ENCODE measurements at regions not wholly inside any gene's neighbourhood (a gene's known extent, or its start where the extent isn't known, plus 50 kb on each side); places are given as distances from the start of the nearest gene placed in this dataset.

DNA sequence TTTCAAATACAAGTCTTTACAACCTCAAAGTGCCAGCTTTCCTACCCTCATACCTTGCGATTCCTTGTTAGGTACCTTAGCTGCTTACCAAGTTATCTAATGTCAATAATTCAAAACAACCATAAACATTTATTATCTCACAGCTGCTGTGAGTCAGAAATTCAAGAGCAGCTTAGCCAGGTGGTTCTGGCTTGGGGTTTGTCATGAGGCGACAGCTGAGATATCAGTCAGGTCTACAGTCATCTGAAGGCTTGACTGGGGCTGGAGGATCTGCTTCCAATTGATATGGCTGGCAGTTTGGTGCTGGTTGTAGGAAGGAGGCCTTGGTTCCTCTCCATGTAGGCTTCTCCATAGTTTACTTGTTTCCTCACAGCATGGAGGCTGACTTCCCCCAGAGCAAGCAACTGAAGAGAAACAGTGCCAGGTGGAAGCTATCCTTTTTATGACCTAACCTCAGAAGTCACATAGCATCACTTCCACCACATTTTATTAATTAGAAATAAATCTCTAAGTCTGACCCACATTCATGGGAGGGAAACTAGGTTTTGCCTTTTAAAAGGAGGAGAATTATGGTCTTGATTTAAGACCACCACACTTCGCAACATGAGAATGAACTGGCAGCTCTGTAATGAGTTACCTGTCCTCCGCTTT is 103.3 kb upstream of the FGGY start:
- H3K27me3 ChIP-seq (ENCODE audit: insufficient read depth, low read length), result no peaks in the 10 kb centered on the region

DNA sequence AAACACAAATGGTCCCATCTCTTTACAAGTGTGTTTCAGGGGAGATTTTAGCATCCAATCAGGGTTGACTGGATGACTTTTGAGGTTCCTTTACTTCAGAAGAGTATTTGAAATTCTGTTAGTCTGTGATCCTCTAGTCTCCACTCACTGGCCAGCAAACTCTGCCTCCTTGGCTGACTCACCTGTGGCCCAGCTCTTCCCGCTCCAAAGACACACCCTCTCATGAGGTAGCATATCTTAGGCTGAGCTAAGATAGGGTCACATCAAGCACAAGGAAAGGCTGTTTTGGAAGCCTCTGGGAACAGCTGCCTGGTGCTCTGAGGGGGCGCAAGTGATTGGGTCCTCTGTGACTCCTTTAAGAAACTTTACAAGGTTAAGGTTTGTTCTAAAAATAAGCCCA is 102.3 kb upstream of the FGGY start:
- Histone ChIP-seq H3K18ac (ENCODE audit: low read length) (no peak overlapping the region), H4K8ac (ENCODE audit: low read depth, low read length) (no peak overlapping the region), H2AFZ (ENCODE audit: insufficient read depth, low read length, poor library complexity) (no peak overlapping the region), H3K27ac (ENCODE audit: low read depth, low read length) (no peak overlapping the region), H3K79me2 (ENCODE audit: control insufficient read depth, insufficient read depth, low read length, poor library complexity) (no peaks in the 10 kb centered on the region), H2BK5ac (ENCODE audit: low read depth, low read length, poor library complexity) (no peak overlapping the region), H3K36me3 (ENCODE audit: control insufficient read depth in 1 of 2, insufficient read depth in 2 of 2, low read length in 2 of 2) (no peaks in the 10 kb centered on the region), H4K12ac (ENCODE audit: low read depth, low read length) (no peak overlapping the region), H2BK12ac (ENCODE audit: low read length) (no peak overlapping the region), H2BK120ac (ENCODE audit: insufficient read depth, low read length, poor library complexity) (no peak overlapping the region), H3K9ac (ENCODE audit: low read length) (no peak overlapping the region), H4K91ac (ENCODE audit: low read depth, low read length) (no peak overlapping the region), H3K27me3 (ENCODE audit: insufficient read depth, low read length) (no peaks in the 10 kb centered on the region), H3K4me1 (ENCODE audit: control insufficient read depth in 1 of 2, insufficient read depth in 2 of 2, low read length in 2 of 2) (no peaks in the 10 kb centered on the region), H3K4me2 (ENCODE audit: low read length) (no peak overlapping the region), H3K4me3 (ENCODE audit: low read depth, low read length) (no peak overlapping the region), H3K9me3 (ENCODE audit: insufficient read depth, low read depth, low read length) (no peaks in the 10 kb centered on the region), H3K79me1 (ENCODE audit: low read length) (no peaks in the 10 kb centered on the region), H3K14ac (ENCODE audit: low read length) (no peak overlapping the region), H3K23ac (ENCODE audit: low read length) (no peak overlapping the region), H3K4ac (ENCODE audit: low read depth, low read length) (no peak overlapping the region), H2AK5ac (ENCODE audit: low read length) (no peak overlapping the region)
- WGBS (ENCODE audit: extremely low coverage, insufficient coverage, insufficient read length), result no CpG with 5 or more reads among the region's 2 CpGs
- no peak for DNase-seq

More for the DNA sequence above, 103.3 kb upstream of the FGGY start:
- Histone ChIP-seq H4K8ac (ENCODE audit: low read depth, low read length) (no peak overlapping the region), H4K12ac (ENCODE audit: low read depth, low read length) (no peak overlapping the region), H3K4me2 (ENCODE audit: low read length) (no peak overlapping the region), H2BK12ac (ENCODE audit: low read length) (no peak overlapping the region), H2BK5ac (ENCODE audit: low read depth, low read length, poor library complexity) (no peak overlapping the region), H3K23ac (ENCODE audit: low read length) (no peak overlapping the region), H3K4me3 (ENCODE audit: low read depth, low read length) (no peak overlapping the region), H2BK120ac (ENCODE audit: insufficient read depth, low read length, poor library complexity) (no peak overlapping the region), H3K27ac (ENCODE audit: low read depth, low read length) (no peak overlapping the region), H4K91ac (ENCODE audit: low read depth, low read length) (no peak overlapping the region), H2AK5ac (ENCODE audit: low read length) (no peak overlapping the region), H3K18ac (ENCODE audit: low read length) (no peak overlapping the region), H3K4me1 (ENCODE audit: control insufficient read depth in 1 of 2, insufficient read depth in 2 of 2, low read length in 2 of 2) (no peaks in the 10 kb centered on the region), H3K9ac (ENCODE audit: low read length) (no peak overlapping the region), H3K79me2 (ENCODE audit: control insufficient read depth, insufficient read depth, low read length, poor library complexity) (no peaks in the 10 kb centered on the region), H3K4ac (ENCODE audit: low read depth, low read length) (no peak overlapping the region), H3K36me3 (ENCODE audit: control insufficient read depth in 1 of 2, insufficient read depth in 2 of 2, low read length in 2 of 2) (no peaks in the 10 kb centered on the region), H3K14ac (ENCODE audit: low read length) (no peak overlapping the region), H3K79me1 (ENCODE audit: low read length) (no peaks in the 10 kb centered on the region), H3K9me3 (ENCODE audit: insufficient read depth, low read depth, low read length) (peaks cover 2% of the 10 kb centered on the region), H2AFZ (ENCODE audit: insufficient read depth, low read length, poor library complexity) (no peak overlapping the region)
- no peak for DNase-seq
- no CpG with 5 or more reads among the region's 4 CpGs for WGBS (ENCODE audit: extremely low coverage, insufficient coverage, insufficient read length)

- no CpG with 5 or more reads among the region's 1 CpG for WGBS (ENCODE audit: extremely low coverage, insufficient coverage, insufficient read length)
These were observed 101.7 kb upstream of the FGGY start for GRCh38 chr1:59195151-59195550.

DNA sequence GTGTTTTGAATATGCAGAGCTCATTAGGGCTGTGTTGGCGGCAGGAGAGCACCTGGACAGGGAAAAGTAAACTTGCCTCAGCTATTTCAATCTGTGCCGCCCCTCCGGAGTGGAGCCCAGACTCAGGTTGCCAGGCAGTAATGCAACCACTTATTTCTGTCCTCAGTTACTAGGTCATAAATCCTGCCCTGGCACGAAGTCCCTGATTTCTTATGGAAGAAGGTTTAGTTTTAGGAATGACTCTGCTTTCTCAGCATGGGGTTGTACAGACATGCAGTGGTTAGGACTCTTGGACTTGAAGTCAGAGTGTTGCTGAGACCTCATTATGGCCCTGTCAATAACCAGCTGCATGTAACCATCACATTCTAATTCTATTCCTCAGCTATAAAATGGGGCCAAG is 98.3 kb upstream of the FGGY start:
- Histone ChIP-seq H3K79me2 (ENCODE audit: control insufficient read depth, insufficient read depth, low read length, poor library complexity) (no peaks in the 10 kb centered on the region), H3K36me3 (ENCODE audit: control insufficient read depth in 1 of 2, insufficient read depth in 2 of 2, low read length in 2 of 2) (no peaks in the 10 kb centered on the region), H3K4me3 (ENCODE audit: low read depth, low read length) (no peak overlapping the region), H3K4ac (ENCODE audit: low read depth, low read length) (no peak overlapping the region), H3K14ac (ENCODE audit: low read length) (no peak overlapping the region), H3K9ac (ENCODE audit: low read length) (no peak overlapping the region), H3K79me1 (ENCODE audit: low read length) (no peaks in the 10 kb centered on the region), H3K4me1 (ENCODE audit: control insufficient read depth in 1 of 2, insufficient read depth in 2 of 2, low read length in 2 of 2) (no peaks in the 10 kb centered on the region), H4K91ac (ENCODE audit: low read depth, low read length) (no peak overlapping the region), H4K8ac (ENCODE audit: low read depth, low read length) (no peak overlapping the region), H3K4me2 (ENCODE audit: low read length) (no peak overlapping the region), H2BK5ac (ENCODE audit: low read depth, low read length, poor library complexity) (no peak overlapping the region), H3K27me3 (ENCODE audit: insufficient read depth, low read length) (no peaks in the 10 kb centered on the region), H3K23ac (ENCODE audit: low read length) (no peak overlapping the region), H2BK12ac (ENCODE audit: low read length) (no peak overlapping the region), H3K9me3 (ENCODE audit: insufficient read depth, low read depth, low read length) (no peaks in the 10 kb centered on the region), H2BK120ac (ENCODE audit: insufficient read depth, low read length, poor library complexity) (no peak overlapping the region), H2AK5ac (ENCODE audit: low read length) (no peak overlapping the region), H3K18ac (ENCODE audit: low read length) (no peak overlapping the region), H4K12ac (ENCODE audit: low read depth, low read length) (no peak overlapping the region), H2AFZ (ENCODE audit: insufficient read depth, low read length, poor library complexity) (no peak overlapping the region), H3K27ac (ENCODE audit: low read depth, low read length) (no peak overlapping the region)
- no peak for DNase-seq
- no CpG with 5 or more reads among the region's 4 CpGs for WGBS (ENCODE audit: extremely low coverage, insufficient coverage, insufficient read length)

More at GRCh38 chr1:59195151-59195550, 101.7 kb upstream of the FGGY start:
- Histone ChIP-seq H4K12ac (ENCODE audit: low read depth, low read length) (no peak overlapping the region), H3K18ac (ENCODE audit: low read length) (no peak overlapping the region), H3K79me1 (ENCODE audit: low read length) (no peaks in the 10 kb centered on the region), H3K79me2 (ENCODE audit: control insufficient read depth, insufficient read depth, low read length, poor library complexity) (no peaks in the 10 kb centered on the region), H2AK5ac (ENCODE audit: low read length) (no peak overlapping the region), H3K27me3 (ENCODE audit: insufficient read depth, low read length) (no peaks in the 10 kb centered on the region), H3K36me3 (ENCODE audit: control insufficient read depth in 1 of 2, insufficient read depth in 2 of 2, low read length in 2 of 2) (no peaks in the 10 kb centered on the region), H3K23ac (ENCODE audit: low read length) (no peak overlapping the region), H3K4me3 (ENCODE audit: low read depth, low read length) (no peak overlapping the region), H3K14ac (ENCODE audit: low read length) (no peak overlapping the region), H3K27ac (ENCODE audit: low read depth, low read length) (no peak overlapping the region), H2AFZ (ENCODE audit: insufficient read depth, low read length, poor library complexity) (no peak overlapping the region), H3K9ac (ENCODE audit: low read length) (no peak overlapping the region), H3K4me1 (ENCODE audit: control insufficient read depth in 1 of 2, insufficient read depth in 2 of 2, low read length in 2 of 2) (no peaks in the 10 kb centered on the region), H2BK120ac (ENCODE audit: insufficient read depth, low read length, poor library complexity) (no peak overlapping the region), H3K9me3 (ENCODE audit: insufficient read depth, low read depth, low read length) (no peaks in the 10 kb centered on the region), H4K91ac (ENCODE audit: low read depth, low read length) (no peak overlapping the region), H3K4me2 (ENCODE audit: low read length) (no peak overlapping the region), H2BK12ac (ENCODE audit: low read length) (no peak overlapping the region), H3K4ac (ENCODE audit: low read depth, low read length) (no peak overlapping the region), H4K8ac (ENCODE audit: low read depth, low read length) (no peak overlapping the region), H2BK5ac (ENCODE audit: low read depth, low read length, poor library complexity) (no peak overlapping the region)
- no peak for DNase-seq

Measured in trophoblast cell (in vitro differentiated cells and primary cell).